ENCODE measurements at regions not wholly inside any gene's neighbourhood (a gene's known extent, or its start where the extent isn't known, plus 50 kb on each side); places are given as distances from the start of the nearest gene placed in this dataset.

- TF ChIP-seq POLR2A (IDR thresholded peaks at IDR 0.05) (no peak), CTCF (IDR thresholded peaks at IDR 0.05) (no peak)
Measured at GRCh38 chr4:24265989-24266388, 318.4 kb downstream of the DHX15 start.
